Epithelial cell of proximal tubule (primary cell): ENCODE measurements at regions not wholly inside any gene's neighbourhood (a gene's known extent, or its start where the extent isn't known, plus 50 kb on each side); places are given as distances from the start of the nearest gene placed in this dataset.

Source experiments
- DNase-seq: peaks from one replicate; pipeline ENCODE4 v3.0.0-alpha.2; 2011; ENCODE audit warnings: low read depth
- H3K4me3 ChIP-seq: 2 replicates; pipeline ENCODE4 v1.5.1; 2011; ENCODE audit warnings: low read depth, mild to moderate bottlenecking, low read length
- CTCF ChIP-seq: conservative IDR thresholded peaks from 2 replicates; pipeline ENCODE4 v1.5.1; 2012; ENCODE audit warnings: low read depth, mild to moderate bottlenecking, low read length

- H3K4me3 ChIP-seq, result no peak overlapping the region
- no peak for DNase-seq
- no peak for TF ChIP-seq CTCF
These were observed 418.2 kb downstream of the GJA1 start for GRCh38 chr6:121853686-121854085.

GRCh38 chr6:121855521-121855920 is 420.1 kb downstream of the GJA1 start:
- no peak overlapping the region for H3K4me3 ChIP-seq
- TF ChIP-seq CTCF, result no peak
- no peak for DNase-seq

- no peak for DNase-seq
- no peak for TF ChIP-seq CTCF
- H3K4me3 ChIP-seq, result no peak overlapping the region
These were observed 420.9 kb downstream of the GJA1 start for GRCh38 chr6:121856296-121856695.

GRCh38 chr6:121857551-121857950 is 422.1 kb downstream of the GJA1 start:
- no peak for TF ChIP-seq CTCF
- H3K4me3 ChIP-seq, result no peak overlapping the region
- no peak for DNase-seq

- no peak for TF ChIP-seq CTCF
- H3K4me3 ChIP-seq, result no peak overlapping the region
- no peak for DNase-seq
These were observed 422.9 kb downstream of the GJA1 start for GRCh38 chr6:121858310-121858709.

- H3K4me3 ChIP-seq, result no peak overlapping the region
- DNase-seq, result no peak
- TF ChIP-seq CTCF, result no peak
These were observed 423.5 kb downstream of the GJA1 start for GRCh38 chr6:121858986-121859385.

- no peak overlapping the region for H3K4me3 ChIP-seq
- DNase-seq, result no peak
- no peak for TF ChIP-seq CTCF
These were observed 430.4 kb downstream of the GJA1 start for GRCh38 chr6:121865811-121866210.
